ENCODE measurements at regions not wholly inside any gene's neighbourhood (a gene's known extent, or its start where the extent isn't known, plus 50 kb on each side); places are given as distances from the start of the nearest gene placed in this dataset.
A peak's percentile ranks its signal among the peaks of the same experiment; 100 is the strongest.

DNA sequence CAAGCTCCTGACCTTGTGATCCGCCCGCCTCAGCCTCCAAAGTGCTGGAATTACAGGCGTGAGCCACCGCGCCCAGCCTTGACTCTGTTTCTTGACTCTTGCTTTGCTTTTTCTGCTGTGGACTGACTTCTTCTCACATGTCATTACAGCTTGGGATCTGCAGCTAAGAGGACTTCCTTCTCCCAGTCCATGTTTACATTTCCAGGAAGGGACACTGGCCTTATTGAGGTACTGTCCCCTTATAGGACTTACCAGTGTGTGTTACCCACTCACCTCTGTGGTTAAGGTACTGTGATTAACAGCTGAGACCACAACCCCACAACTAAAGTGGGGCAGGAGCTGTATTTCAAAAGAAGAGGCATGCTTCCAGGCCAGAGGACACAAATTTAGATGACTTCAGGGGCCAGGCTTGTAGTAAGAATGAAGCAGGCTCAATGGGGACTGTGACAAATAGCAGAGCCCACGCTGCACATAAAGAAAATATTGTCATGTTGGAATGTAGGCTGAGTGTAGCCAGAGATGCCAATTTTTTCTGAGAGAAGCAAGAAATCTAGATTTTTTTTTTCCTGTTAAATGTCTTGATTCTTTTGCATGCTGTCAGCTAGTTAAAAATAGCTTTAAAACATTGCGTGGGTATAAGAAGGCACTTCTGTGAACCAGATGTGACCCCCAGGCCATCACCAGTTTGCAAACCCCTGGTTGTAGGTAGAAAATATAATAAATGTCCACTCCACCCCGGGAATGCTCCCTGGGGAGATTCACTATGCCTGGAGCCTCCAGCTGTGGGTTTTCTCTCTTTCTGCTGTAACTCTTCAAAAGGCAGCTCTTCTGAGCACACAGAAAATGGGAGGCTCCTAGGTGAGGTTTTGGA is 75.0 kb downstream of the PTPDC1 start:
- no peaks in the 10 kb centered on the region for H3K36me3 ChIP-seq
- H3K27me3 ChIP-seq: no peaks in the 10 kb centered on the region
- H3K9me3 ChIP-seq: no peaks in the 10 kb centered on the region
- H3K27ac ChIP-seq: peak overlapping the region in 1 of 3 donors; percentile 20
- no peak for DNase-seq
- TF ChIP-seq, protein P1, sequence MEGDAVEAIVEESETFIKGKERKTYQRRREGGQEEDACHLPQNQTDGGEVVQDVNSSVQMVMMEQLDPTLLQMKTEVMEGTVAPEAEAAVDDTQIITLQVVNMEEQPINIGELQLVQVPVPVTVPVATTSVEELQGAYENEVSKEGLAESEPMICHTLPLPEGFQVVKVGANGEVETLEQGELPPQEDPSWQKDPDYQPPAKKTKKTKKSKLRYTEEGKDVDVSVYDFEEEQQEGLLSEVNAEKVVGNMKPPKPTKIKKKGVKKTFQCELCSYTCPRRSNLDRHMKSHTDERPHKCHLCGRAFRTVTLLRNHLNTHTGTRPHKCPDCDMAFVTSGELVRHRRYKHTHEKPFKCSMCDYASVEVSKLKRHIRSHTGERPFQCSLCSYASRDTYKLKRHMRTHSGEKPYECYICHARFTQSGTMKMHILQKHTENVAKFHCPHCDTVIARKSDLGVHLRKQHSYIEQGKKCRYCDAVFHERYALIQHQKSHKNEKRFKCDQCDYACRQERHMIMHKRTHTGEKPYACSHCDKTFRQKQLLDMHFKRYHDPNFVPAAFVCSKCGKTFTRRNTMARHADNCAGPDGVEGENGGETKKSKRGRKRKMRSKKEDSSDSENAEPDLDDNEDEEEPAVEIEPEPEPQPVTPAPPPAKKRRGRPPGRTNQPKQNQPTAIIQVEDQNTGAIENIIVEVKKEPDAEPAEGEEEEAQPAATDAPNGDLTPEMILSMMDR (IDR thresholded peaks at IDR 0.05): no peak
- TF ChIP-seq POLR2A (IDR thresholded peaks at IDR 0.05): no peak
- 86% methylated on average over 8 of the region's 8 CpGs for WGBS, 2 donors
- intact Hi-C loops (cut with DNase I): no loop called here
- H3K4me3 ChIP-seq (replicated peaks in 1 of 3): no peak overlapping the region
- H3K4me1 ChIP-seq: peaks cover 11 to 26% of the 10 kb centered on the region in 2 donors

DNA sequence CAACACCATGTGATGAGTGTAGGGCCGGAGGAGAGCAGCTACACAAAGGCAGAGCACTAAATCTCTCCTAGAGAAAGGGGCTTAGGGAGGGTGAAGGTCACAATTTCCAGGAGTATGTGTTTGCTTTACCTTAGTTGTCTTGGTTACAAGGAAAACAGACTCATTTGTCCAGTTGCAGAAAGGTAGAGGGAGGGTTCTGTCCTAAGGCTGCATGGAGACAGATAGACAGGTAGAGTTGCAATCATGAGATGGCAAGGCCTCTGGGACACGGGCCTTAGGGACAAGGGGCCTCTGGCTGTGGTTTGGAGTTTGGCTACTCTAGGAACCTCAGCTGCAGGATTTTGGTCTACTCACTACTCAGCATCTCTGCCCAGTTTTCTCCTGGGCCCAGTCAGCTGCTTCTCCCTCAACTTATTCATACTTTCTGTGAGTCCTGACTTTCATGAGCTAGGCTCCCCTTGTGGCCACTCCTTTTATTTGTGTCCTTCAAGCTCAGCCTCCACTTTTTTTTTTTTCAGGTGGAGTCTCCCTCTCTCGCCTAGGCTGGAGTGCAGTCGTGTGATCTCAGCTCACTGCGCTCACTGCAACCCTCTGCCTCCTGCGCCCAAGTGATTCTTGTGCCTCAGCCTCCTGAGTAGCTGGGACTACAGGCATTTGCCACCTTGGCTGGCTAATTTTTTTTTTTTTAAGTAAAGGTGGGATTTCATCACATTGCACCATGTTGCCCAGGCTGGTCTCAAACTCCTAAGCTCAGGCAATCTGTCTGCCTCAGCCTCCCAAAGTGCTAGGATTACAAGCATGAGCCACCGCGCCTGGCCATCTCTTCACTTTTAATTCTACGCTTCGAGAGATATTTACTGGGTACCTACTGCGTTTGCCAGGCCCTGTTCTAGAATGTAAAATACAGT is 76.6 kb downstream of the PTPDC1 start:
- Histone ChIP-seq H3K4me3 (replicated peaks in 1 of 3) (no peak overlapping the region), H3K27ac (no peak overlapping the region)

DNA sequence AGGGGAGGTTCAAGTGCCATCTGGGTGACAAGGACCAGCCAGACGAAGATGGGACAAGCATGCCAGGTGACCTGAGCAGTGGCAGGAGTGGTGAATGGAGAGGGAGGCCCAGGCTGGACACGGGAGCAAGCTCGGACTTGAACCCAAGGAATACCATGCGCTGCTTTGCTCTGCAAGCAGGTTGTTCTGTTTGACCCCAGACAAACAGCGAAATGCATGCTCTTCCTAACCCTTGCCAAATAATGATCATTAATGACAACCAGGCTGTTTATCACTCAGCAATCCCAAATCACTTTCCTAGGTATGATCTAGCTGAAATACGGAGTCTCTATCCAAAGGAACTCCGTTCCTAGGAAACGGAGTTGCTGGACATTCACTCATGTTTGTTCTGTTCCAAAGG is 77.4 kb downstream of the PTPDC1 start:
- Histone ChIP-seq H3K4me1 (peaks cover 10 to 24% of the 10 kb centered on the region in 2 donors), H3K36me3 (no peaks in the 10 kb centered on the region), H3K4me3 (replicated peaks in 1 of 3) (no peak overlapping the region), H3K27ac (no peak overlapping the region), H3K9me3 (no peaks in the 10 kb centered on the region), H3K27me3 (no peaks in the 10 kb centered on the region)
- intact Hi-C loops (cut with DNase I): no loop called here
- TF ChIP-seq, protein P1 (IDR thresholded peaks at IDR 0.05): no peak
- no peak for TF ChIP-seq POLR2A (IDR thresholded peaks at IDR 0.05)
- DNase-seq: no peak
- WGBS, 2 donors: 92 to 95% methylated on average over 8 of the region's 8 CpGs

More for the DNA sequence above, 76.6 kb downstream of the PTPDC1 start:
- no peak for DNase-seq
- Histone ChIP-seq H3K4me1 (peaks cover 15 to 31% of the 10 kb centered on the region in 2 donors), H3K27me3 (no peaks in the 10 kb centered on the region), H3K36me3 (no peaks in the 10 kb centered on the region), H3K9me3 (no peaks in the 10 kb centered on the region)
- 90 to 95% methylated on average over 11 of the region's 11 CpGs for WGBS, 2 donors
- TF ChIP-seq POLR2A (IDR thresholded peaks at IDR 0.05): no peak
- TF ChIP-seq, protein P1 (IDR thresholded peaks at IDR 0.05): no peak
- intact Hi-C loops (cut with DNase I): no loop called here

DNA sequence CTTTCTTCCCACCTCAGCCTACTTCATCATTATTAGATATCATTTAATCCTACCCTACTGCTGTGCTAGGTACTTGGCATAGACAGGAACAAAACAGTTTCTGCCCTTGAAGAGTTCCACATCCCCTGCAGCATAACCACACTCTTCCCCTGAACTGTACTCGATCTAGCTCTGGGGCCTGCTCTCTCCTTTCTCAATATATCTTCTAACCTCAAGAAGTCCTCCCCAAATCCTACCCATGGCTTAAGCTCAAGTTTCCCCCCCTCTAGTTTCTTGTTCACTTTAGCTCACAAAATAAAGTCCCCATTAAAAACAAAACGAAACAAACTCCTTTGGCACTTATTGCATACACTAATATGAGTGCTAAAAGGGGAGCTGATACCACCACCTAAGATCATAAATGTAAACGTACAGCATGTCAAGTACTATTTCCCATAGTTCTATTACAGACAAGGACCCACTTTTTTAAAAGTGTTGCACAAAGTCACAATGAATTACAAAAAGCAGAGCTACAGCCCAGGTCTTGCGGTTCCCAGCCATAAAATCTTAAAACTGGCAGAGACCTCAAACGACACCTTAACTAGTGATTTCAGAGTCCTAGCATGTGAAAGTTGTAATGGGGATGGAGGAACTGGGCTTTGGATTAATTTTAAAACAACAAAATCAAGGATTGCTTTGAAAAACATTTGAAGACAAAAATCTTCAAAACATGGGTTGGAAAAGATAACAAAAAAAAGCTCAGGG is 80.7 kb downstream of the PTPDC1 start:
- Histone ChIP-seq H3K27ac (peak overlapping the region; percentile 31 to 72 (median 57)), H3K36me3 (no peaks in the 10 kb centered on the region), H3K4me1 (peaks cover 15 to 18% of the 10 kb centered on the region in 2 donors), H3K9me3 (no peaks in the 10 kb centered on the region), H3K27me3 (no peaks in the 10 kb centered on the region), H3K4me3 (replicated peaks in 1 of 3) (no peak overlapping the region)
- intact Hi-C loops (cut with DNase I): no loop called here
- DNase-seq: no peak
- WGBS, 2 donors: 78 to 80% methylated on average over 5 of the region's 5 CpGs
- no peak for TF ChIP-seq POLR2A (IDR thresholded peaks at IDR 0.05)
- TF ChIP-seq, protein P1 (IDR thresholded peaks at IDR 0.05): no peak
